Stimulated activated CD4-positive, alpha-beta T cell treated with anti-CD3 and anti-CD28 coated beads, Interleukin-1b, Interleukin-23, amount 100 ng/mL, for 48 hours (primary cell): ENCODE measurements at regions not wholly inside any gene's neighbourhood (a gene's known extent, or its start where the extent isn't known, plus 50 kb on each side); places are given as distances from the start of the nearest gene placed in this dataset.

Experiments
- DNase-seq: peaks from one replicate; pipeline ENCODE4 v3.0.0-alpha.2; 2020

GRCh38 chr22:48752451-48753380 is 1075.0 kb downstream of the BRD1 start:
- DNase-seq = no peak

- no peak for DNase-seq
Observed at GRCh38 chr22:48751539-48752437, 1075.9 kb downstream of the BRD1 start.

DNA sequence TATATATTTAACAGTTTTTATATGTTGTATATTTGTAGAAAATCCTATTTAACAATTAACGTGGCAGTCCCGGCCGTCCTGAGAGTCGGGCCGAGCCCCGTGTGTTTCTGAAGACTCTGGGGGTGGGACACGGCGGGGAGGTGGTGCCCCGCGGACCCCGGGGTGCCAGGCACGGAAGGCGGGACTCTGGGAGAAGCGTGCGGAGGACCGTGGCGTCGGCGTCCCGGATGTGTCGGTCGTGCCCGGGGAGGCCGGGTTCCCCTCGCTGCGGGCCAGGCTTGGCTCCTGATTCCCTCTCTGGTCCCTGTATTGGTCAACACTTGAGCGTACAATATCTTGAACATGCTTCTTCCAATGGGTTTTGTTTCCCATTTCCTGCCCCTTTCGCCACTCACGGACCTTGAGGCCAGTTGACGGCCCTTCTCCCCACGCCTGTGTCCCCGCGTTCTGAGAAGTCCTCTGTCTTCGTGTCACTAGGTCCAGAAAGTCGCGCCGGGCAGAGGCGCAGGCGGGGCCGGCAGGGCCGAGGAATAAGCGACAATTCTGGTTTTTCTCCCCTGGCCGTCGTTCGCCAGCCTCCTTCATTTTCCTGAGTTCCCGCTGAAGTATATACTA is 1076.7 kb downstream of the BRD1 start:
- no peak for DNase-seq

DNA sequence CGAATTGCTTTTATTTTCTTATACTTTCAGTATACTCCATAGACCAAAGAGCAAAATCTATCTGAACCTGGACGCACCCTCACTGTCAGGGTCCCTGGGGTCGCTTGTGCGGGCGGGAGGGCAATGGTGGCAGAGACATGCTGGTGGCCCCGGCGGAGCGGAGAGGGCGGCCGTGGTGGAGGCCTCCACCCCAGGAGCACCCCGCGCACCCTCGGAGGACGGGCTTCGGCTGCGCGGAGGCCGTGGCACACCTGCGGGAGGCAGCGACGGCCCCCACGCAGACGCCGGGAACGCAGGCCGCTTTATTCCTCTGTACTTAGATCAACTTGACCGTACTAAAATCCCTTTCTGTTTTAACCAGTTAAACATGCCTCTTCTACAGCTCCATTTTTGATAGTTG is 1077.4 kb downstream of the BRD1 start:
- DNase-seq = no peak

GRCh38 chr22:48749555-48750227 is 1078.0 kb downstream of the BRD1 start:
- no peak for DNase-seq

DNA sequence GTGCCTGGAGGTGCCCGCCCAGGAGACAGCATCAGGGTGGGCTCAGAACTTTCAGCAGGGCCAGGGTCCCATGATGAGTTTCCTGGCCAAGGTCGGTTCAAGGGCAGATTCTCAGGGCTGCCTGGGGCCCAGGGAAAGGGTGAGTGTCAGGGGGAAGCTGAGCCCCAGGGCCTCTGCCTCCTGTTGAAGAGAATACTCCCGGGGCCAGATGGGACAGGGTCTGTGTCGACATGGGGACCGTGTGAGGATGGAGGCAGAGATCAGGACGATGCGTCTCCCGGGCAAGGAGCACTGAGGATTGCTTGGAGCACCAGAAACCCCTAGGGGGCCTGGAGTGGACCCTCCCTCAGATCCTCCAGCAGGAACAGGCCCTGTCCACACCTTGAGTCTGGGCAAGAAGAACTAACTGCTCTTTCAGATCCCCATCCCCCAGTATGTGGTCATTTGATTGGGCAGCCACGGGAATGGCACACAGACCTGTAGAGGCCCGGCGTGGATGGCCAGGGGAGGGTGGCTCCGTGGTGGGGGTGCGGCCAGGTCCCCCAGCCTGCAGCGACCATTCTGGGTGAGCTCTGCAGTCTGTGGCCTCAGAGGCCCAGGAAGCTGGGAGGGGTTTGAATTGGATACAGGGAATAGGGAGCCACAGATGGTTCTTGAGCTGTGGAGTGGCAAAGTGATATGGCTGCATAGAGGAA is 1078.7 kb downstream of the BRD1 start:
- no peak for DNase-seq

- DNase-seq = no peak
Observed at GRCh38 chr22:48748113-48748859, 1079.4 kb downstream of the BRD1 start.

- DNase-seq = no peak
Observed at GRCh38 chr22:48746789-48747425, 1080.8 kb downstream of the BRD1 start.

GRCh38 chr22:48745842-48746788 is 1081.6 kb downstream of the BRD1 start:
- no peak for DNase-seq

GRCh38 chr22:48744967-48745841 is 1082.5 kb downstream of the BRD1 start:
- no peak for DNase-seq

DNA sequence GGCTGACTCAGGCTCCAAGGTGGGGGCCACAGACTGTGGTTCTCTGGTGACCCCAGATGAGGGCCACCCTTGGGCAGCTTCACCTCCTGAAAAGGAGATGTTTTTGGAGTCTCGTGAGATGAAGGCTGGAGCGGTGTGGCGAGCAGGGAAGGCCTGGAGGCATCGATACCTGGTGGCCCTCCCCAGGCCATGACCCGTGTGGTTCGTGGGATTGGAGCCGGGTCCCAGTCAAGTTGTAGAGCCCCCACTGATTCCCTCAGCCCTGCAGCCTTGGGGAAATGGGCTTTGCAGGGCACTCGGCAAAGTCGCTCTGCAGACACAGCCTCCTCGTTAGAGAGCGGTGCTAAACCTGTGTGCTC is 1083.4 kb downstream of the BRD1 start:
- DNase-seq = no peak

GRCh38 chr22:48743601-48744282 is 1083.9 kb downstream of the BRD1 start:
- no peak for DNase-seq

DNA sequence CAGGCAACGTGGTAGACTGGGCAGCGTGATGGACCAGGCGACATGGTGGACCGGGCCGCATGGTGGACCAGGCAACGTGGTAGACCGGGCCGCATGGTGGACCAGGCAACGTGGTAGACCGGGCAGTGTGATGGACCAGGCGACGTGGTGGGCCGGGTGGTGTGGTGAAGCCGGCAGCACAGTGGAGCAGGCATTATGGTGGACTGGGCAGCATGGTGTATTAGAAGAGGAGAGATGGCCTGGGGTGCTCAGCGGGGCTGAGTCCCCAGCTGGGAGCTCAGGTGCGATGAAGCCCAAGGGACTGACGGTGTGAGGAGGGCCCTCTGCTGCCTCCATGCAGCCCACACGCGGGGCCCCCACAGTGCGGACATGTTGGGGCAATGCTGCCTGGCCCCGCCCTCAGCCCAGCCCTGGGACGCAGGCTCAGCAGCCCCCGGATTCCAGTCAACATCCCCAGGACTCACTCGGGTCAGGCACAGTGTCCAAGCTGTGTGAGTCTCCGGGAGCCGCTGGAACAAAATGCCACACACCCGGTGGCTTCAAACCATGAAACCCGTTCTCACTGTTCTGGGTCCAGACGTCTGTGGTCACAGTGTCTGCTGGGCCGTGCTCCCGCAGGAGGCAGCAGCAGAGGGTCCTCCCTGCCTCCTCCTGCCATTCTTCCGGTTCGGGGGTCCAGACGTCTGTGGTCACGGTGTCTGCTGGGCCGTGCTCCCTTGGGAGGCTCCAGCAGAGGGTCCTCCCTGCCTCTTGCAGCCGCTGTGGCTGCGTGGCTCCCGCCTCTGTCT is 1084.9 kb downstream of the BRD1 start:
- no peak for DNase-seq

DNA sequence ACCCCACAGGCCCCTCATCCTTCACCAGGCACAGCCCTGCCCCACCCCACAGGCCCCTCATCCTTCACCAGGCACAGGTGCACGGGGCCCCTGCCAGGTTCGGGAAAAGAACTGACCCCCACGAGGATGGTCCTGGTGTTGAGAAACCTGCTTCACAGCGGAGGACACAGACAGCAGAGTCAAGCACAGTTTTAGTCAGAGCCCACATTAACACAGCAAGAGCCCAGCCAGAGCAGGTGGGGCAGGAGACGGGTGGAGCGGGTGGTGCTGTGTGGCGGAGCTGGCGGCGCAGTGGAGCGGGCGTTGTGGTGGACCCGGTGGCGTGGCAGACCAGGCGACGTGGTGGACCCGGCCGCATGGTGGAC is 1085.5 kb downstream of the BRD1 start:
- DNase-seq = no peak

GRCh38 chr22:48741540-48741939 is 1086.1 kb downstream of the BRD1 start:
- DNase-seq = no peak

- no peak for DNase-seq
Observed at GRCh38 chr22:48740731-48741405, 1086.8 kb downstream of the BRD1 start.
